ENCODE measurements at regions not wholly inside any gene's neighbourhood (a gene's known extent, or its start where the extent isn't known, plus 50 kb on each side); places are given as distances from the start of the nearest gene placed in this dataset.
A peak's percentile ranks its signal among the peaks of the same experiment; 100 is the strongest.

DNA sequence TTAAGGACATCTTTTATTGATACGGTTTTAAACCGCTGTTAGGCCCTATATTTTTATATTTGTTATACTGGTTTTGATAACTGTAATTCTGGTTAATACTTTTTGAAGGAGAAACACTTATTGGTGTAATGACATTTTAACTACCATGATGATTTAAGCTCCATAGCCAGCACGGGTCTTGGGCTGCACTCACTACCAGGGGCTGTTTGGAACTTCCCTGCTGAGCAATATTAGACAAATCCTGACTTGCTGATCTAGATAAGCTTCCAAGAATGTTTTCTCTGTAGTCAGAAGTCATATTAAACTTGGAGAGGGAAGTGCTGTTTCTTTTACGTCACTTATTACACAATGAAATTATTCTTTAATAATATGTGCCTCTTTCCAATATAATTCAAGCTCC is 540.0 kb upstream of the GRAMD2B start:
- TF ChIP-seq, protein P1, sequence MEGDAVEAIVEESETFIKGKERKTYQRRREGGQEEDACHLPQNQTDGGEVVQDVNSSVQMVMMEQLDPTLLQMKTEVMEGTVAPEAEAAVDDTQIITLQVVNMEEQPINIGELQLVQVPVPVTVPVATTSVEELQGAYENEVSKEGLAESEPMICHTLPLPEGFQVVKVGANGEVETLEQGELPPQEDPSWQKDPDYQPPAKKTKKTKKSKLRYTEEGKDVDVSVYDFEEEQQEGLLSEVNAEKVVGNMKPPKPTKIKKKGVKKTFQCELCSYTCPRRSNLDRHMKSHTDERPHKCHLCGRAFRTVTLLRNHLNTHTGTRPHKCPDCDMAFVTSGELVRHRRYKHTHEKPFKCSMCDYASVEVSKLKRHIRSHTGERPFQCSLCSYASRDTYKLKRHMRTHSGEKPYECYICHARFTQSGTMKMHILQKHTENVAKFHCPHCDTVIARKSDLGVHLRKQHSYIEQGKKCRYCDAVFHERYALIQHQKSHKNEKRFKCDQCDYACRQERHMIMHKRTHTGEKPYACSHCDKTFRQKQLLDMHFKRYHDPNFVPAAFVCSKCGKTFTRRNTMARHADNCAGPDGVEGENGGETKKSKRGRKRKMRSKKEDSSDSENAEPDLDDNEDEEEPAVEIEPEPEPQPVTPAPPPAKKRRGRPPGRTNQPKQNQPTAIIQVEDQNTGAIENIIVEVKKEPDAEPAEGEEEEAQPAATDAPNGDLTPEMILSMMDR (IDR thresholded peaks at IDR 0.05; ENCODE audit: insufficient read depth, low read depth, low read length) = no peak
- peak; percentile 17 for DNase-seq (ENCODE audit: low read depth)
- H3K4me3 ChIP-seq (ENCODE audit: low read depth, low read length) = no peak overlapping the region

DNA sequence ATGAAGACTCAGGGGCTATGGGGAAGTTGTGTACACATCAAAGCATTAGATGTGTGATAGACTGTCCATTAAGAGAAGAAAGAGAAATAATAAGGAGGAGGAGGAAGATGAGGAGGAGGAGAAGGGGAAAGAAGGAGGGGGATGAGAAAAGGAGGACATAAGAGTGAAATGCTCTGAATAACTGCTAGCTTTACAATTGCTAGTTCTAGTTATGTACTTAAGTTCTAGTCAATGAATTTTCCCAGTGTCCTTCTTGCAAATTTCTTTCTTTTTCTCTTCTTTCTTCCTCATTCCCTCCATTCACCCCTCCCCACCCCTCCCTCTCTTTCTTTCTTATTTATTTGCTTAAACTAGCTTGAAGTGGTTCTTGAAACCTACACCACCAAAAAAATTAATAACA is 534.9 kb upstream of the GRAMD2B start:
- TF ChIP-seq, protein P1 (IDR thresholded peaks at IDR 0.05; ENCODE audit: insufficient read depth, low read depth, low read length) = no peak

DNA sequence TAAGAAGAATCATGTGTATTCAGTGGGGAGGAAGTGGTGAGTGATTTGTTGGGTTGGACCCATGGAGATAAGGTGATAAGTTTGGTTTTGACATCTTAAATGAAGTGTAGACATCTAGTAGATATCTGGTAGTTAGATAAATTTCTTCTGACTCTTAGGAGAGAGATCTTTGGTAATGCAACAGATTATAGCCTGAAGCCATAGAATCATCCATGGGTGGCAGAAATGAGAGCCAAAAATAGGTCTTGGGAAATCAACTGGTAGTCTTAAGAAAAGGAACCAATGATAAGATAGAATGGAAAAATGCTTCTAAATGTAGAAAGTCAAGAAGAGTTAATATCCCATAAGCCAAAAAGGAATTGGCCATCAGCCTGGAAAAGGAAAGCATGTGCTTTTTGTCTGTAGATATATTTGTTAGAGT is 532.7 kb upstream of the GRAMD2B start:
- TF ChIP-seq, protein P1 (IDR thresholded peaks at IDR 0.05; ENCODE audit: insufficient read depth, low read depth, low read length) = no peak
- peak; percentile 6 for DNase-seq (ENCODE audit: low read depth)

More for the DNA sequence above, 534.9 kb upstream of the GRAMD2B start:
- H3K4me3 ChIP-seq (ENCODE audit: low read depth, low read length) = no peak overlapping the region
- DNase-seq (ENCODE audit: low read depth) = no peak

DNA sequence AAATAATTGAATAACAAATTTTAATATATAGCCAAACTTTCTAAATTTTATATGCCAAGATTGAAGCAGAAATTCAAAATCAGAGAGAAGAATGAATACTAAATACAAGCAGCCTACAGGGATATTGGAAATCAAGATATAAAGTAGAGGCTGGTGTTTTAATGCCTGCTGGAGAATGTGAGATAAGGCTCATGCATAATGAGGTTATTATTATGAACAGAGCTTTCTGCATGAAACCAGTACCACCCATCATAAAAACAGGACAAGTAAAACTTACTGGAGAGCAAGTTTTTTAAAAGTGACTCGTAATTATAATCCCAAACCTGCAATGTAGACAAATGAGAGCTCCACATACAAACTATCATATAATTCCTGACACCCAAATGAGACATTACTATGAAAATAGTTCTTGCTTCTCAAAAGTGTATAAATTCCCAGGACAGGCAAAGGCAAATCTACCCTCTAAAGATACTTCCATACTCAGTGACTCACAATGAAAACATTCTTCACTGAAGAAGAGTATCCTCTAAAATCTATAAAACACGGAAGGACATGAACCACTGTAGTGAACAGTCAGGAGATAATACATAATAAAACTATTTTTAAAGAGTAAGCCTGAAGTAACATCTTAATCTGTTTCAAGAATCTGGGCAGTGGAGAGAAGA is 532.0 kb upstream of the GRAMD2B start:
- H3K4me3 ChIP-seq (ENCODE audit: low read depth, low read length) = no peak overlapping the region
- TF ChIP-seq, protein P1 (IDR thresholded peaks at IDR 0.05; ENCODE audit: insufficient read depth, low read depth, low read length) = no peak
- DNase-seq (ENCODE audit: low read depth) = no peak

More for the DNA sequence above, 532.7 kb upstream of the GRAMD2B start:
- H3K4me3 ChIP-seq (ENCODE audit: low read depth, low read length) = no peak overlapping the region

DNA sequence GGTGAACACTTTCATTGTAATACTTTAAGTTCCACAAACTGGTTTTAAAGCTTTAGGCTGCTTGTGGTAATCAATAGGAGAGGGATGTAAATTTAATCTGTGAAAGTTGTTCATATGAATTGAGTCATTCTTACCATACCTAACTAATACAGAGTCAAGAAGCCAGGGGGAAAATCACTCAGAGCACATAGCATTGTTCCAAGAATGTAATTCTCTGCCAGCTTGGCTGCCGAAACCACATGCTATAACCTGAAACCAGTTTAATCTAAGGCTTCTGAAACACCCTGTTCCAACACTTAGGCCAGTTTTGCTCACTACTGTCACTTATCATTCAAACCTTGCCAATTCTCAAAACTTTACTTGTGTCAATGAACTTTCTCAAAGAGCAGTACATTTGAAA is 528.8 kb upstream of the GRAMD2B start:
- TF ChIP-seq, protein P1 (IDR thresholded peaks at IDR 0.05; ENCODE audit: insufficient read depth, low read depth, low read length) = no peak
- no peak for DNase-seq (ENCODE audit: low read depth)
- H3K4me3 ChIP-seq (ENCODE audit: low read depth, low read length) = no peak overlapping the region

DNA sequence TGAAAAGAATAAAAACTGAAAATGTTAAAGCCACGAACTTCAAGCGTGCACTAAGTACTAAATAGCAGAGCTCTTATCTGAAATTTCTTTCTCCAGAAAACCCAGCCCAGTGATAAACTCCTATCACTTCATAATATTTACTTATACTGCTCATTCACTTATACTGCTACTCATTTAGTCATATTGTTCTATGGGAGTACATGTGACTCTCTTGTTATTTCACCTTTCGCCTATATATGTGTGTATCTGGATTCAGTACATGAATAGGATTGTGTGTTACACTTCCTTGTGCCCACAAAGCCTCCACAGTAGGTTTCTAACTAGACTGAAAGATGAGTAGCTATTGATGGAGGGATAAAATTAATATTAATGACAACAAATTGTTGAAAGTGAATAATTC is 526.8 kb upstream of the GRAMD2B start:
- DNase-seq (ENCODE audit: low read depth) = no peak
- TF ChIP-seq, protein P1 (IDR thresholded peaks at IDR 0.05; ENCODE audit: insufficient read depth, low read depth, low read length) = no peak
- no peak overlapping the region for H3K4me3 ChIP-seq (ENCODE audit: low read depth, low read length)

DNA sequence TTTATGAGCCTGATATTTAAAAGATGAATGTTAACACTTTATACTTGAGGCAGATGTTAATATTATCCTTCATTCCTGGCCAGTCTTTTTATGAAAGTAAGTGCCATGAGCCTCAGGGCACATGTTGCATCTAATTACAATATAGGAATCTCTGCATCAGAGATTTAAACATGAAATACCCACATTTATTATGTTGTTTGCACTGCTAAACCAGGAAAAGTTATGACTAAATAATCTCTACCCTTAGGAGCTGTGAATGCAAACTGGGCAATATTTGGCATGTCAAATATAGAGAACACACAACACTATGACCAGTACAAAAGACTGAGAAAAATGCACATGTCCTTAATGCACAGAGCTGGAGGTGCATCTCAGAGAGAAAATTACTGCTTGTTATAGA is 526.1 kb upstream of the GRAMD2B start:
- no peak for DNase-seq (ENCODE audit: low read depth)
- no peak overlapping the region for H3K4me3 ChIP-seq (ENCODE audit: low read depth, low read length)
- TF ChIP-seq, protein P1 (IDR thresholded peaks at IDR 0.05; ENCODE audit: insufficient read depth, low read depth, low read length) = no peak

Data from fibroblast of villous mesenchyme (primary cell).